BJ (cell line): ENCODE measurements at regions not wholly inside any gene's neighbourhood (a gene's known extent, or its start where the extent isn't known, plus 50 kb on each side); places are given as distances from the start of the nearest gene placed in this dataset.

ENCODE experiments used
- CTCF ChIA-PET: fragments of 350-600 bp; formaldehyde crosslinking; extraction: SDS; loops from one replicate; lab custom pipeline; 2021; ENCODE audit warnings: antibody characterized with exemption, inconsistent platforms; lab: Yijun Ruan, JAX
- POLR2A ChIA-PET: fragments of 300-600 bp; sonication (Branson Sonifier 250); formaldehyde crosslinking; extraction: SDS; loops from one replicate; lab custom pipeline; 2021; ENCODE audit warnings: antibody characterized with exemption; lab: Charles Lee
- DNase-seq: peaks from one replicate; pipeline ENCODE4 v3.0.0-alpha.2; 2011; ENCODE audit warnings: low read depth
- H3K27me3 ChIP-seq: 2 replicates; pipeline ENCODE4 v1.6.0; 2011; ENCODE audit warnings: low read length; ENCODE audit not compliant: control insufficient read depth, insufficient read depth
- H3K36me3 ChIP-seq: 2 replicates; pipeline ENCODE4 v1.5.1; 2011; ENCODE audit warnings: low read length; ENCODE audit not compliant: control insufficient read depth, insufficient read depth
- H3K4me3 ChIP-seq: 2 replicates; pipeline ENCODE4 v1.5.1; 2011; ENCODE audit warnings: low read depth, mild to moderate bottlenecking, control low read depth, low read length
- TF ChIP-seq, protein P1 (sequence below): IDR thresholded peaks from 2 replicates; pipeline ENCODE4 v1.5.1; 2011; ENCODE audit warnings: low read depth, mild to moderate bottlenecking, control low read depth, inconsistent platforms, low read length, moderate library complexity; ENCODE audit not compliant: insufficient read depth

DNA sequence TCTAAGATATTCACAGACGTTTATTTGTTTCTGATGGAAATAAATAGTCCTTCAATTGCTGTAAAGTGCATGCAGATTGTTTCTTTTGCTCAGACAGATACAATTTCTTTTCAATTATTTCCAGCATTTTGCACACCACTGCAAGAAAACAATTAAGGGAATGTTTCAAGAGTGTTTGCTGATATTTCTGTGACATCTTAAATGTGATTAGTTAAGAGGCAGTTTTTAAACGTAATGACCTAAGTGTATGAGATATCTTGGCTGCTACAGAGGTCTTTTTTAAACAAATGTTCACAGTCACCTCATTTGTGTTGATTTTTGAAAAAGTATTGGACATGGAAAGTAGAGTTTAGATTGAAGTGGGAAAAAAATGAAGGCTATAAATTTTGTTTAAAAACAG, 262.3 kb upstream of the BRINP3 start:
- H3K4me3 ChIP-seq: no peak overlapping the region
- H3K36me3 ChIP-seq: no peaks in the 10 kb centered on the region
- ChIA-PET CTCF (no interaction called here), POLR2A (no interaction called here)
- no peaks in the 10 kb centered on the region for H3K27me3 ChIP-seq
- TF ChIP-seq, protein P1, sequence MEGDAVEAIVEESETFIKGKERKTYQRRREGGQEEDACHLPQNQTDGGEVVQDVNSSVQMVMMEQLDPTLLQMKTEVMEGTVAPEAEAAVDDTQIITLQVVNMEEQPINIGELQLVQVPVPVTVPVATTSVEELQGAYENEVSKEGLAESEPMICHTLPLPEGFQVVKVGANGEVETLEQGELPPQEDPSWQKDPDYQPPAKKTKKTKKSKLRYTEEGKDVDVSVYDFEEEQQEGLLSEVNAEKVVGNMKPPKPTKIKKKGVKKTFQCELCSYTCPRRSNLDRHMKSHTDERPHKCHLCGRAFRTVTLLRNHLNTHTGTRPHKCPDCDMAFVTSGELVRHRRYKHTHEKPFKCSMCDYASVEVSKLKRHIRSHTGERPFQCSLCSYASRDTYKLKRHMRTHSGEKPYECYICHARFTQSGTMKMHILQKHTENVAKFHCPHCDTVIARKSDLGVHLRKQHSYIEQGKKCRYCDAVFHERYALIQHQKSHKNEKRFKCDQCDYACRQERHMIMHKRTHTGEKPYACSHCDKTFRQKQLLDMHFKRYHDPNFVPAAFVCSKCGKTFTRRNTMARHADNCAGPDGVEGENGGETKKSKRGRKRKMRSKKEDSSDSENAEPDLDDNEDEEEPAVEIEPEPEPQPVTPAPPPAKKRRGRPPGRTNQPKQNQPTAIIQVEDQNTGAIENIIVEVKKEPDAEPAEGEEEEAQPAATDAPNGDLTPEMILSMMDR: no peak
- DNase-seq: no peak

DNA sequence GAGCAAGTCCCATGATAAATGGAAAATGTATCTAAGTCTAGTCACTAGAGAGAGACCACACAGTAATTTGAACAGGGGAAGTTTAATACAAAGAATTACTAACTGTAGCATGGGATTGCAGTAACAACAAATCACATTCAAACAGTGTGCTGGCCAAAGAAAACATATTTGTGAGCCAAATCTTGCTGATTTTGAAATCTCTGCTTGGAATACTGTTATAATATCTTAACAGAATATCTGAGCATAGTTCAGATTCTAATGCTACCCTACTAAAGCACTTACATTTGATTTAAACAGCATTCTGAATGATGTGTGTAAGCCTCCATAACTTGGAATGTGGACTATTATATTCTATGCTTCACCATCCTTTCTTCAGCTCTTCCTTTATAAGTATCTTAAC, 270.0 kb upstream of the BRINP3 start:
- POLR2A ChIA-PET: no interaction called here
- TF ChIP-seq, protein P1: no peak
- Histone ChIP-seq H3K36me3 (no peaks in the 10 kb centered on the region), H3K4me3 (no peak overlapping the region), H3K27me3 (no peaks in the 10 kb centered on the region)
- CTCF ChIA-PET: no interaction called here
- no peak for DNase-seq

DNA sequence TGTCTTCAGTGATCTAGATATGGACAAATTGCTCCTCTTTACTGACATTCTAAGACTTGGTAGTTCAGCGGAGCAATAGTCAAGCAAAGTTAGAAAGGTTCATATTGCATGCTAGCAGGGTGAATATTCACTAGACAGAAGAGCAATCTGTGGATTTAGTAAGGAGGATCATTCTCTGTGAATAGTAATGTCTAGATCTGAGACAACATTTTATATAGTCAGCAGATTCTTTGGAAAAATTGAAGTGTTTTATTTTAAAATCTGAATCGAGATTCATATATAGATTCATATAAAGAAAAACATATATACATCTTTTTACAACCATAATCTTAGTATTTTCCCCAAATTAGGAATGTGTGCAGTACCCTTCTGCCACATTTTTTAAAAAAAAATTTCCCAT, 274.5 kb upstream of the BRINP3 start:
- TF ChIP-seq, protein P1: no peak
- Histone ChIP-seq H3K27me3 (no peaks in the 10 kb centered on the region), H3K36me3 (no peaks in the 10 kb centered on the region), H3K4me3 (no peak overlapping the region)
- ChIA-PET CTCF (no interaction called here), POLR2A (no interaction called here)
- DNase-seq: no peak

DNA sequence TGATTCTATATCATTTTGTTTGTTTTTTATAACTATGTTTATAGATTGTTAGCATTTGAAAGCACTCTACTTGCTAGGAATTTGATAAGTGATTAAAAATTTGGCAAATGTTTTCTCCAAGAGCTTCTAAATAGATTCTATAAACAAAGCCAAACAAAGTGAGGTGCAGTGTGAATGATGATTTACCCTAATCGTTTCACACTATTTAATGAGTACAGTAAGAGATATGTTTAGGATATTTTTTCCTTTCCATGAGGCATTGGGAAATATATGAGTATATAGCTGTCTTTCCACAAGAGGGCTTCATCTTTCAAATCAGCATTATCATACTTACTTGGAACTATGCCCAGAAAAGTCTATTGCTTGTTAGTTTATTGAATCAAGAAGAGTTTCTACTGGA, 277.0 kb upstream of the BRINP3 start:
- TF ChIP-seq, protein P1: no peak
- CTCF ChIA-PET: no interaction called here
- H3K4me3 ChIP-seq: no peak overlapping the region
- H3K36me3 ChIP-seq: no peaks in the 10 kb centered on the region
- H3K27me3 ChIP-seq: no peaks in the 10 kb centered on the region
- POLR2A ChIA-PET: no interaction called here
- DNase-seq: no peak

DNA sequence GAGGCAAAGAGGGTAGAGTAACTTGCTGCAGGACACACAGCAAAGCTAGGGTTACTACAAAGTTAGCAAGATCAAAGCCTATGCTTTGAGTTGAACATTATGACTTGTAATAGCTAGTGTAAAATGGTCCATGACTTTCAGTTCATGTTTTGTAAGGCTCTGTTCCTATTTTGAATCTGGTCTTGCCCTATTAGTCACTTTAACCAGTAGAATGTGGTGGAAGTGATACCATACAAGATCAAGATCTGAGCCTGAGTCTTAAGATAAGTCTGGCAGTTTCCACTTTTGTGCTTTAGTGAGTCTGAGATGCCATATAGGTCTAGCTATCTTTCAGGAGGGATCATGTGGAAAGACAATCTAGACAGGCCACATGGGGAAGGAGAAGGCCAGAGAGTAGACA, 282.1 kb upstream of the BRINP3 start:
- Histone ChIP-seq H3K4me3 (no peak overlapping the region), H3K36me3 (no peaks in the 10 kb centered on the region), H3K27me3 (no peaks in the 10 kb centered on the region)
- ChIA-PET CTCF (no interaction called here), POLR2A (no interaction called here)
- TF ChIP-seq, protein P1: no peak
- no peak for DNase-seq
